GM12875 (cell line): ENCODE measurements at regions not wholly inside any gene's neighbourhood (a gene's known extent, or its start where the extent isn't known, plus 50 kb on each side); places are given as distances from the start of the nearest gene placed in this dataset.

Experiments used
- H3K4me3 ChIP-seq: one replicate; pipeline ENCODE4 v1.5.1; 2011; ENCODE audit warnings: low read depth, low read length, control low read depth
- TF ChIP-seq, protein P1 (sequence below): IDR thresholded peaks from 2 replicates; pipeline ENCODE4 v1.5.1; 2011; ENCODE audit warnings: low read depth, mild to moderate bottlenecking, control low read depth, inconsistent platforms, low read length, moderate library complexity, borderline replicate concordance; ENCODE audit not compliant: insufficient read depth

DNA sequence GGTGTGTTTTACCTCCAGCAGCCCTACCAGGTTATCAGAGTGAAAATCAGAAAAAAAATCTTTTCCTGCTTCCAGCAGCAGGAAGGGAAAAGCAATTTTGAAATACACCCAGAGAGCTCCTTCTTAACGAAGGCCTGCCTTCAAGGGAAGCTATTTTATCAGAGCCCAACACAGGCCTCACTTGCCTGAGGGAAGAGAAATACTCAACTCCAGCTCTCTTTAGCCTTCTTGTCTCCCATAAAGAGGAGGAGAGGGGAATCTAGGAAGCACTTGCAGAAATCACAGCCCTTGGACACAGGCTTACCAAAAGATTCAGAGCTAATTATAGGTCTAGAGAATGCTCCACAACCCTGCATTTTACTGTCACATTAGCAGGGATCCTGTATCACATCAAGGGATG, 896.1 kb upstream of the CNTNAP5 start:
- H3K4me3 ChIP-seq, result no peak overlapping the region

DNA sequence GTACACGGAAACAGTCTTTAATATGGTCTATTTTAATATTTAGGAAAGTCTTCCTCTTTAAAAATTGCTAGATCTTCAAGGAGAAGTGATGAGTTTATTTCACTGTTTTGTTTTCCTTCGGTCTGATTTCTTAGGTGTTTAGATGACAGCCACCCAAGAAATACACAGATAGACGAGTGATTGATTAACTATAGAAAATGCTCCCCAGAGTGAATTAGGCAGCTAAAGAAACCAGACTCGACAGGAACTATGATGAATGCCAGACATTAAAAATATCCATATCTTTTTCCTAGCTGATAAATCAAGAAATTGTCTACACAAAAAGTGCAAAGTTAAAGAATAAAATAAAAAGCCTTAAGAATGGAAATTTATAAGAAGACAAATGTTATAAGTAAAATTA, 888.7 kb upstream of the CNTNAP5 start:
- no peak overlapping the region for H3K4me3 ChIP-seq
- TF ChIP-seq, protein P1, sequence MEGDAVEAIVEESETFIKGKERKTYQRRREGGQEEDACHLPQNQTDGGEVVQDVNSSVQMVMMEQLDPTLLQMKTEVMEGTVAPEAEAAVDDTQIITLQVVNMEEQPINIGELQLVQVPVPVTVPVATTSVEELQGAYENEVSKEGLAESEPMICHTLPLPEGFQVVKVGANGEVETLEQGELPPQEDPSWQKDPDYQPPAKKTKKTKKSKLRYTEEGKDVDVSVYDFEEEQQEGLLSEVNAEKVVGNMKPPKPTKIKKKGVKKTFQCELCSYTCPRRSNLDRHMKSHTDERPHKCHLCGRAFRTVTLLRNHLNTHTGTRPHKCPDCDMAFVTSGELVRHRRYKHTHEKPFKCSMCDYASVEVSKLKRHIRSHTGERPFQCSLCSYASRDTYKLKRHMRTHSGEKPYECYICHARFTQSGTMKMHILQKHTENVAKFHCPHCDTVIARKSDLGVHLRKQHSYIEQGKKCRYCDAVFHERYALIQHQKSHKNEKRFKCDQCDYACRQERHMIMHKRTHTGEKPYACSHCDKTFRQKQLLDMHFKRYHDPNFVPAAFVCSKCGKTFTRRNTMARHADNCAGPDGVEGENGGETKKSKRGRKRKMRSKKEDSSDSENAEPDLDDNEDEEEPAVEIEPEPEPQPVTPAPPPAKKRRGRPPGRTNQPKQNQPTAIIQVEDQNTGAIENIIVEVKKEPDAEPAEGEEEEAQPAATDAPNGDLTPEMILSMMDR, result no peak

More for the DNA sequence above, 896.1 kb upstream of the CNTNAP5 start:
- TF ChIP-seq, protein P1, result no peak

DNA sequence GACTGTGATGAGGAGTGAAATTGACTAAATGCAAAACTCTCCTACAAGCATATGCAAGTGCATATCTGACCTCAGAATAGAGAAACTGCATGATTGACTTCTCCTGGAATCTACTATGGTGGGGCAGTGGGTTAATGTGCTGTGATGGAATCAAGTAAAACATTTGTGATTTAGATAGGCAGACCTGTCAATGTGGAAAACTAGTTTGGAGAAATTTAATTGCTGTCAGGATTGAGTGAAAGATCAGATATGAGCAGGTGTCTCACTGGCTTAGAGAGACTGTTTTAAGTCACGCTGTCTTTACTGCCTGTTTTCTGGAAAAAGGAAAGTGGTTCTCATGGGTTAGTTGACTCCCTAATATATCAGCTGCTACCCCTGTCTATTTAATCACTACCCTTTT, 881.0 kb upstream of the CNTNAP5 start:
- H3K4me3 ChIP-seq, result no peak overlapping the region
- TF ChIP-seq, protein P1, result no peak

DNA sequence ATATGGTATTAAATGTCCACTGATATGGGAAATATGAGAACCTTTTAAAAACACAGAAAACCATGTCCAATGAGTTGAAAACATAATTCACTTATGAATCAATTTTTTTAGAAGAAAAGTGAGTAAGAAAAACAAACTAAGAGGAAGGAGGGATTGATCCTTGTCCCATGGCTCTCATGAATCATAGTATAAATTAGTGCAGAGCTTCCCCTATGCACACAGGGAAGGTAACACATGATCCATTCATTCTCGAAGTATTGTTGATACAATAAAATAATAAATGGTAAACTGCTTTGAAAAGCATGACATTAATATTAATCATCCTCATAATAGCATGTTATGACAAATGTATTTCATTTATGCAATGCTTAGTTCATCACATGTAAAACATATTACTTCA, 872.0 kb upstream of the CNTNAP5 start:
- TF ChIP-seq, protein P1, result no peak
- no peak overlapping the region for H3K4me3 ChIP-seq

DNA sequence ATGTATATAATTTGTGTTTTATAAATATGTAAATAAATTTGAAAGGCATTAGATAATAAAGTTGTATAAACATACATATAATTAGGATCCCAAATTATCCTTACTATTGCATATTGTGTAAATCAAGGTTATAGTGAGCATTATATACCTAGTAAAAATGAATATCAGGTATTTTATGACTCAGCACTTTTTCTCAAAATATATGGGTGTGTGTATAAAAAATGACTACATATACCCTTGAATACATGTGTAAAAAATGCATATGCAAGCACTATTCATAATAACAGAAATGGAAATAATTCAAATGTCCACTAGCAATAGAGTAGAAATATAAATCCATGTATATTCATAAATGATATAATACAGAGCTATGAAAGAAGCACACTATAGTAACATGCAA, 870.9 kb upstream of the CNTNAP5 start:
- no peak overlapping the region for H3K4me3 ChIP-seq
- TF ChIP-seq, protein P1, result no peak

DNA sequence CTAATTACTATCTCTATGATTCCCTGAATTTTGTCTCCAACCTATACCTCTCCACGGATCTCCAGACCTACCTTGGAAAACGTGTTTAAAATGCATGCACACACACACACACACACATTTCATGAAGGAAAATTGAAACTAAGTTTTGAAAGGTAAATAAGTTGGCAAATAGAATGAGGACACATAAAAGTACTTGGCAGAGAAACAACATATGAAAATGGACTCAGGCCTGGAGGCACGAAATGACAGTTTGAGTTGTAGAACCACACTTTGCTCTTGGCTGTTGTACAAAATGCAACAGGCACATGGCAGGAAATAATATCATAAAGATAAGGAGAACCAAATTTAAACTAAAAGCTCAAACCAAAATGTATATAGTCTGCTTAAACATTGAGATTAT, 868.1 kb upstream of the CNTNAP5 start:
- H3K4me3 ChIP-seq, result no peak overlapping the region
- TF ChIP-seq, protein P1, result no peak

DNA sequence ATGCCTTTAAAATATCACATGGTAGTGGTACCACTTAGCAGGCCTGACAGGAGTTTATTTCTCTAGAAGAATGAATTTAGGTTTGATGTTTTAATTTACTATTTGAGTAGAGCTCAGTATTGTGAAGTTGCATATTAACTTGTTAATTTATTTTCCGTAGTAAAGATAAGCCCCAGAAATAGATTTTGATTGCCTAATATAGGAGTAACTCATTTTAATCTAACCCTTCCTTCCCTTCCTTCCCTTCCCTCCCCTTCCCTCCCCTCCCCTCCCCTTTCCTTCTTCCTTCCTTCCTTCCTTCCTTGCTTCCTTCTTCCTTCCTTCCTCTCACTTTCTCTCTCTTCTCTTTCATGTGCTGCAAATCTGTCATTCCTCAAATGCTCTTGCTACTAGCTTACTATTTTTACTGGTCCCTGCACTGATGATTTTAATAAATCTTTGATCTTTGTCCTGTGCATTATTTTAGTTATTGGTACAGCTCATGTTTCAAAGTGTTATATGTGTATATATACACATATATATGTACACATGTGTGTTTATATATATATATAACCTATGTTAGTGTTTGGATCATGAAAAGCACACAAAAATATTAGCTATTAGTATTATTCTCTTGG, 862.6 kb upstream of the CNTNAP5 start:
- H3K4me3 ChIP-seq, result no peak overlapping the region
- TF ChIP-seq, protein P1, result no peak
